HG03135 (cell line): ENCODE measurements at regions not wholly inside any gene's neighbourhood (a gene's known extent, or its start where the extent isn't known, plus 50 kb on each side); places are given as distances from the start of the nearest gene placed in this dataset.

Experiments used
- ATAC-seq: cut with Tn5 transposase; IDR thresholded peaks from one replicate; pipeline ENCODE4 v1.9.1; 2021; ENCODE audit warnings: mild to moderate bottlenecking, moderate library complexity; ENCODE audit not compliant: unreplicated experiment

DNA sequence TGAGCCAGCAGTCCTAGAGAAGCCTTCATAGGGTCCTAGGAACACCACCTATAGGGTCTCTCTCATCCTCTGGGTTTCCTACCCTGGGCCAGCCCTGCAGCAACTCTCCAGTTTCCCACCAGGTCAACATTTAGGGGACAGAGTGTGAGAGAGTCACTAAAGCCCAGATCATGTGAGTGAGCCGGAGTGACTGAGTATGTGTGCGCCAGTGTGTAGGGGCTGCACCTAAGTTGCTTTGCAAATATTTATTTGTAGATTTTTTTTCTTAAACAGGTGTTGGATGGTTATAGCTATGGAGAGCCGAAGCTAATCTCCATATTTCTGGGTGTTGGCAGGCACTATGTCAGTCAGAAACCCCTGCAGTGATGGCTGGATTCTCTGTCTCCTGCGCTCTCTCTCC, 232.5 kb upstream of the NCAM1 start:
- ATAC-seq = no peak

DNA sequence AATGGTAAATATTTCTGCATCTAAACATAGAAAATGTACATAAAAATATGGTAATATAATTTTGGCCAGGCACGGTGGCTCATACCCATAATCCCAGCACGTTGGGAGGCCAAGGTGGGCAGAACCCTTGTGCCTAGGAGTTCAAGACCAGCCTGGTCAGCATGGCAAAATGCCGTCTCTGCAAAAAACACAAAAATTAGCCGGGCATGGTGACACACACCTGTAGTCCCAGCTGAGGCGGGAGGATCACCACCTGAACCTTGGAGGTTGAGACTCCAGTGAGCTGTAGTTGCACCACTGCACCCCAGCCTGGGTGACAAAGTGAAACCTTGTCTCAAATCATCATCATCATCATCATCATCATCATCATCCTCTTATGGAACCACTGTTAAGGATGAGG, 230.6 kb upstream of the NCAM1 start:
- ATAC-seq = no peak

DNA sequence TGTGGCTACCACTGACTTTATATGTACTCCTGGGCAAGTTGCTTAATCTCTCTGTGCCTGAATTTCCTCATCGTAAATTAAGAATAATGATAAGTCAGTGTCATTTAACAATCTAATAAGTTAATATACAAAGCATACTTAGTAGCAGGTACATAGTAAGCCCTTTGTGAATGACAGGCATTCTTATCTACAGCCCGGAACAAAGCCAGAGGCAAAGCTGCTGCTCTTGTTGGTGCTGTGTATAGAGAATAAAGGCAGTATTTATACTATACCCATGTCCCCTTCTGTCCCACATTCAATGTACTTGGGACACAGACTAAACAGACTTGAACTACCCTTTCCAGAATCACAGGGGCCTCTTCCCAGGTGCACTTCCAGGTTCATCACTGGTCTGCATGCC, 229.7 kb upstream of the NCAM1 start:
- ATAC-seq = no peak

DNA sequence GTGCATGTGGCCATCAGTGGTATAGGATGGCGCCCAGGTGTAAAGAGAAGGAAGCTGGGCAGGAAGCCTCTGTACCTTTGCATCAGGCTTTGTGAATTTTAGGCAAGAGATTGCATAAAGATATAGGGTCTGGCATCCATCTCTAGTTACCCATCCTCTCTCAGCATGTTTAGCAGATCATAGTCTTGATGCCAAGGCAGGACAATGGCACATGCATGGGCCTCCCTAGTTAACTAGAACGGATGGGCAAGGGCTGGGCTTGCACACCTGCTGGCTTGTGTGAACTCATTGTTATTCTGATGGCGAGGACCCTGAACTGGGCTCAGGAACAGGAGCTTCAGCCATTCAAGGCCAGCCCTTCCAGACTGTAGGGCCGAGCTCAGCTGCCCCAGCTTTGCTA, 229.2 kb upstream of the NCAM1 start:
- no peak for ATAC-seq

DNA sequence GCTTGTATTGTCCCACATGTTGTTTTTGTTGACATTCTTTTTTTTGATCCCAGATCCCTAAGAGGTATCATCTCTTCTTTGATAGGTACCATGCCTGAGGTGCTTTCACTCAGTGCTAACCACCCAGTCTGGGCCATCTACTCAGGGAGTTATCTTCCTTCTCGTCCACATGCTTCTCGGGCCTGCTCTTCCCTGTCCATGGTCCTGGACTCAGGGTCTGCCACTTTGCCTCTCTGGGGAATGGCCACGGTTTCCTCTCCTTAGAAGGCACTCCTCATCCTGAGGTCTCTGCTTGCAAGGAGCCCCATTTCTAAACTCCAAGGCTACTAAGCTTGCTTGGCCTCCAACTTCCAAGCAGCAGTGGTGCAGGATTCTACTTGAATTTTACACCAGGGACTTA, 227.0 kb upstream of the NCAM1 start:
- no peak for ATAC-seq

DNA sequence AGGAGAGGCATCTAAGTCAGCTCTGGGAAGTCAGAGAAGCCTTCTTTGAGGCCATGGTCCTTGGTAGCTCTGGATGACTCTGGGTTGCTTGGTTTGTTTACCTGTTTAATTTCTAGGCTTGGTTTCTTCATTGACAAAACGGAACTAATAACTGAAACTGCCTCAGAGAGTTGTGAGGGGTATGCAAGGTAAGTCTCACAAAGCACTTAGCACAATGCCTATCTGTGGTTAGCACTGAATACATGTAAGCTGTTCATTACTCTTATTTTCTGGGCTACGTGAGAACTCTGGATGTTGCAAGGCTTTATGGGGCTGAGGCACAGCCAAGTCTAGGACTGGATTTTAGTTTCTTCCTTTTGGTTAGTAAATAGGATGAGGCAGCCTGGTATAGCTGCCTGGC, 225.8 kb upstream of the NCAM1 start:
- no peak for ATAC-seq

DNA sequence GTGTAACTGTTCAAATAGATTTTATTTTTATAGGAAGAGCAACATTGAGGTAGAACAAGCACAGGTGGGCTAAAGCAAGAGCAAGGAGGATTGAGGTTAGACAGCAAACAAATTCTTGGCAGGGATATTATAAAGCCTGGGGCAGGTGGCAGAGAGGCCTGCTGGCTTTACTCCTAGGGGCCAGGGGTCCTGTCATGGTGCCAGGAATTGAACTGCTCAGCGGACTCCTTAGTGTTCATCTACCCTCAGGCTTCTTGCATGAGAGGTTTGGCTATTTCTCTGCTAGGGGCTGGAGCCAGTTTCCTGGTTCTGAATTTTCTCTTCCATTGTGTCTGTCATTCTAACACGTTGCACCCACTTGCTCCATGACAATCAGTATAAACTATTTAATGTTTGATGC, 217.2 kb upstream of the NCAM1 start:
- no peak for ATAC-seq

DNA sequence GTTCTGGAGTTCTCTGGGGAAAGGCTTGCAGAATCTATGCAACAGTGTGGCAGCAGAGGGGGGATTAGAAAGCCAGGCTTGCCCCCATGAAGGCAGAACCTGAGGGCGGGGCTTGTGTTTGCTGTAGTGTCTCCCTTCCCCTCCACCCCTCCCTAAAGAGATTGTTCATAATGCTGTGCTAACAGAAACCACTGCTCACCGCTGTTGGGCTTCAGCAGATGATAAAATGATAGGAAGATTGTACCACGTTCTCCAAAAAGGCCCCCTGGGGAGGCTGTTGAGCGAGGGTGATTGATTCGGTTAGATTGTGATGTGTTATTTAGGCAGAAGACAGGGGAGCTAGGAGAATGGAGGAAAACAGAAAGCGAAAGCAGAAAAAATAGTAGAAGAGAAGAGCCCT, 215.2 kb upstream of the NCAM1 start:
- no peak for ATAC-seq

DNA sequence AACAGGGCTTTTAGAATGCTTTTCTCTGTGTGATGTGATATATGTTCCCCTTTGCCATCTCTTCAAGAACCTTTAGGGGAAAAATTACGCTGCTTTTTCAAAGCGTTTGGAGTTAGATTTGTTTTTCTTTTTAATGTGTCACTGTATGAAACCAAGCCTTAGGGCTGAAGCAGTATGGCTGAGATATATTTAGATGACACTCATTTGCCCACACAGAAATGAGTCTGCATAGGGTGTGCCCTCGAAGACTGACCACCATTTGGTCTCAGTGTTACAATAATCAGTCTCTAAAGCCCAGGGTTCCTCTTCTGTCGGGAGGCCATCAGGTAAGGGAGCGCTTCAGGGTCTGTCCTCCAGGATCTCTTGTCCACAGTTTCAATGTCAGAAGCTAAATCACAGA, 213.0 kb upstream of the NCAM1 start:
- ATAC-seq = no peak

DNA sequence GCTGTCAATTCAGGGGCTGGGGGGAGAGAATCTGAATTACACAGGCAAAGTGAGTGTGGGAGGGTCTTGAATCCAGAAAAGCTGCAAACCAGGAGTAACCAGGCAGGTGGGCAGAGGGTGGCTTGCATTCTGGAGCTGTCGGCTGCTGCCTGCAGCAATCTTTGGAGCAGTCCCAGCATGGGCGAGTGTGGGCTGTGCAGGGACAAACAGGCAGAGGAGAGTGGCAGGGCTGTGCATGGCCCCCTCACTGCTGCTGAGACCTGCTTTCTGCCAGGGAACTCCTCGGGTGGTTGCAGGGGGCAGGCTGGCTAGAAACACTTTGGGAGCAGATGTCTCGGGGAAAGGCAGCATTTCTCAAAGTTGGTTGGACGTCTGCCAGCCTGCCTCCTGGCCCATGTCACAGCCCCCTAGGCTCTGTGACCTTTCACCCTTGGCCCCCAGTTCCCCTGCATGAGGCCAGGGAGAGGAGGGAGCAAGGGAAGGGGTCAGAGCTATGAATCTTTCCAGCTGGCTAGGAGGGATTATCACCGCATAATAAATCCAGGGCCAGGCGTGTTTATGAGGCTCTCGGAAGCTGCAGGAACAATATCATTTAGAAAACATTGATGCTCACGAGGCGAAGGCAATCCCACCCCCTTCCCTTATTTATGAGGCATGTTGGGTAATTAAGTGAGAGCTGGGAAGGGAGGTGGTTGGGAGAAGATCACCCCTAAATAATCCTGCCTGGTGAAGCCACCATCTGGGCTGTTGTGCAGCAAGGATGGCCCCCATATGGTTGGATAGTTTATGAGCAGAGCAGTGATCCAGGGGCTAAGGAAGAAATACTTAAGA, 212.3 kb upstream of the NCAM1 start:
- no peak for ATAC-seq

DNA sequence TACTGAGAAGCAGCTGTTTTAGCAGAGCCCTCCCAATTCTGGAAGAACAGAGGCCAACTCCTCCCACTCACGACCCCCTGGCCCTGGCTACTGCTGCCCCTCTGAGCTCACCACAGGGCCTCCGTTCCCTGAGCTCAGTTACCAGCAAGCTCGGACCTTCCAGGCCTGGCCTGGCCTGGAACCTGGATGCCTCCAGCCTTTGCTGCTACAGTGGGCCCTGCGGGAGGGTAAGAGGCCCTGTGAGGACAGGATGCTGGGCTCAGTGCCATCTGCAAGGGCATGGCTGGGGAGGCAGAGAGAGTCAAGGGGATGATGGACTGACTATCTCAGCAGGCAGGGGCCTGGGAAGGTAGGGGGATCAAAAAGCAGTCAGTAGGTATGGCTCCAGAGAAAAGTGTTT, 209.9 kb upstream of the NCAM1 start:
- ATAC-seq = no peak

DNA sequence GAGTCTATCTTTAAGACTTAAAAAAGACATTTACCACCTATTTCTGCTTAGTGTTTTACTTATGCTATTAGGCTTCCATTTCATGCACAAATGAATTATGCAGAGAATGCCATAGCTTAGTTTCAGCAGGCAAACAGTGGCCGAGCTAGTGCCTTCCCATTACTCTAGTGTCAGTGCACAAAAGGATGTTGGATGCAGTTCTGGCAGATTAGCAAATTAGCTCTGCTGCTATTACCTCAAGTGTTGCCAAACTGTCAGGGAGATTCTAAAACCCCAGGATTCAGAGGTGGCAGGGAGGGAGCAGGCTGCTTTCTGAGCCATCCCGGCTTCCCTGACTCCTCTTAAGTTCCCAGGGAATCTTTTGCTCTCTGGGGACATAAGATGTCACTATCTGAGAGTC, 209.4 kb upstream of the NCAM1 start:
- ATAC-seq = no peak

DNA sequence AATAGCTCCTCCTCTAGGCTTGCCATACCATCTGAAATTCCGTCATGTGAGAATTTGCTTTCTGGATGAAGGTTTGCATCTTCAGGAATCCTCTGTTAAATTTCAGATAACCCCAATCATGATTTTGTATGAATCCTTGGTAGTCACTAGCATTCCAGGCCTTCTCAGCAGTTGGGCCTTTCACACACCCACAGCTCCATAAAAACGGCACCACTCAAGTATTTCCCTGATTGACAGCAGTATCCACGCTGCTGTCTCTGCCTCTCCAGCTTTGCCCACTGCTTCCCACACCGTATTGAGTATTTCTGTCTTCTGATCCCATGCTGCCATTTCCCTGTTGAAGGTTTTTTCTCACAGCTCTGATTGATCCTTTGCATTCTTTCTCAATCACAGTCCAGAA, 208.7 kb upstream of the NCAM1 start:
- ATAC-seq = no peak

DNA sequence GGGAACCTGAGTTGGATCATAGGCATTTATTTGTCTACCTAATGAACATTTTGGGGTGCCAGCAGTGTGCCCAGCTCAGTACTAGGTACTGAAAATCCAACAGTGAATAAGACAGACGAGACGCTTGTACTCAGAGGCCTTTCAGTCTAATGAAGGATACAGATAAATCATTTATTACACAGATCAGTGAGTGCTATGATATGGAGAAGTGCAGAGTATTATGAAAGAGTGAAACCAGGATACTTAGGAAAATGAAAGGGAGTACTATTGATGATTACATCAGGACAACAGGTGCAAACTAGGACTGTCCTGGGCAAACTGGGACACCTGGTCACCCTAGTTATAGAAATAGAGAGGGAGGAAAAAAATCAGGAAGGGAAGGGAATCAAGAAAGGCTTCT, 207.5 kb upstream of the NCAM1 start:
- no peak for ATAC-seq

DNA sequence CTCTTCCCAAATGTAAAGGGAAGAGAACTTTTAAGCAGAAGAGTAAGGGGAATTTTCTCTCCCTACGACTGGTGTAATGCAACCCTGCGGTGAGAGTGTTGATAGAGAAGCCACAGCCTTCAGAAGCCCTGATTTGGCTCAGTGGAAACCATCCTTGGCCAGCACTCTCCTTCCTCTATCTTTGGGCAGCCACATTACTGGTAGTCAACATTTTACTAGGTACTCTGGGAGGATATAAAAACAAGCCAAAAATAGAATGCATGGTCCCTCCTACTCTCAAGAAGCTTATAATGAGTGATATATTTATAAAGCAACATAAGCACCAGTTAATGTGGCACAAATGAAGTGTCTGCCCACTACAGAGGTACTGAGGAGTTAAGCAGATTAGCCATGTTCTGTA, 201.8 kb upstream of the NCAM1 start:
- ATAC-seq = no peak

DNA sequence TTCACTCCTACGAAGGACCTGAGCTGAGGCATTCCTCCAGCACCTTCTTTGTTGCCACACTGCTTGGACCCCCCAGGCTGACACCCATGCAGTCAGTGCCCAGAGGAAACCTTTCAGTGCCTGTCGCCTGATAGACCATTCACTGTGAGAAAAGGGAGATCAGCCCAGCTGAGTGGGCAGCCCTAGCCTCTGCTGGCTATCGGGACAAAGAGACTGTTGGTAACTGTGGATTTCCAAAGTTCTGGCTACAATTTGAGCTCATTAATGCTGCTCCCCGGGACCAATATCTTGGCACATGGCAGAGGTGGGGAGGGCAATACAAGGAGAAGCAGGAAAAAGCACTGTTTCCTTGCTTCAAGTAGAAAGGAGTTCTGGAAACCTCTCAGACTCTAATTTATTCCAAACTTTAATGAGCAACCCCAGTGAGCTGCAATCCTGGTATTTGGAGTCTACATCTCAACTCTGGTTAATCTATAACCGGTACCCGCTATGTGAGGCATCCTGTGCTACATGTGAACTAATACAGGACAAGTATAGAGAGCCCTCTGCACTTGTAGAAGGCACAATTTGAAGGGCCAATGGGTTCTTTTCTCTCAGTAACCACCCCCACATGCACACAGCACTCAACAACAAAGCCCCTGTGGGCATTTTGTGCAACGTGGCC, 200.7 kb upstream of the NCAM1 start:
- no peak for ATAC-seq

DNA sequence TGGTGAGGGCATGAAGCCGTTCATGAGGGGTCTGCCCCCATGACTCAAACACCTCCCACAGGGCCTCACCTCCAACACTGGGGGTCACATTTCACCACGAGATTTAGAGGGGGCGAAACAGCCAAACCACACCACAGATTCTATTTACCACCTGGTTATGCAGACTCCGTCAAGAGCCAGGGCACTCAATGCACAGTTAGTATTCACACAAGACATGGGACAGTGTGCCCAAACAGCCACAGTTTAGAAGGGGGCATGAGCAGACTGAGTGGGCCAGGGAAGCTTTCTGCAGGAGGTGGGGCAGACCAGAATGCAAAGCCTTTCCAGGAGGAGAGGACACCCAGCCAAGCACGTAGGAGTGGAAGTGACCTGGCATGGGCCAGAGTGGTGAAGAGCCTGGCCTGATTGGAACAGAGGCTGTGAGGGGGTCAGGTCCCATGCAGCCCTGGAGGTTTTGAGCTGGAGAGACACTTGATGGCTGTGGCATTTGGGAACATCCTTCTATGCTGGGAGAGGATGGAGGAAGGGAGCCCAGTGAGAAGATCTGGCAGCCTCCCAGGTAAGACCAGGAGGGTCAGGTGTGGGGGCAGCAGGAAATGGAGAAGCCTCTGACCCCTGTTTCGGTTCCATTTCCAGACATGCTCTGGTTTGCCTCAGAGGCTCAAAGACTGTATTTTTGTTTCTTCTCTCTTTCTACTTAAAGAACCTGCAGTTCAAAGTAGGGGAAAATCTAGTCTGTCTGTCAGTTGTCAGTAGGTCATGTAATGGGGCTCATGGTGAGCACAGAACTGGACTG, 199.1 kb upstream of the NCAM1 start:
- ATAC-seq = no peak

DNA sequence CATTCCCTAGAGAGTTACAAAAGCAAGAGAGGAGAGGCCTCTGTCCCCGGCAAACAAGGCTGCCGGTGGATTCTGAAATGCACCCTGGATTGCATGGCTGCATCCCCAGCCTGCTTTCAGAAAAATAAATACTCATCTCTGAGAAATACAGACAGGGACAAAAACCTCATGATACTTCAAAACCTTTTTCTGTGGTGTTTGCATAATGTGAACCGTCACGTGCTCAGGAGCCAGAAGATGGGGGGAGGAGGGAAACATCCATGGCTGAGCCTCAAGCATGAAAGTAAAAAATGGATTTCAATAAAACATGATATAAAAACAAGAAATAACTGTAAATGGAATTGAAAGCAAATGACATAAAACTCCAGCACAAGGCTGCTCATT, 198.5 kb upstream of the NCAM1 start:
- no peak for ATAC-seq

DNA sequence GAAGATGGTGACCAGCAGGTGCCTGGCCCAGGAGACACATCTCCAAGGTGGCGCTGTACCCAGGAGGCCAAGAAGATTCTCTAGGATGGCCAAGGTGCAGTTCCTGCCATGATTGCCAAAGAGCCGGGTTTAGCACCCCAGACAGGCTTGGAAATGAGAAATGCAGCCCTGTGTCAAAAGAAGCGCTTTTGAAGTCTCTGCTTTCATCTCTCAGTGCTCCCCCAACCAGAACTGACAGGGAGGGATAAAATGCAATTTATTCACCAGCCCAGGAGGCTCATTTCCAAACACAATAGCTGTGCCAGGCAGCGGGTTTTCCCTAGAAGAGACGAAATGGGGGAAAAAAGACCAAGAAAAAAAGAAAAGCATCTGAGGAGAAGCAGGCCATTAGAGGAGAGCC, 195.9 kb upstream of the NCAM1 start:
- no peak for ATAC-seq

DNA sequence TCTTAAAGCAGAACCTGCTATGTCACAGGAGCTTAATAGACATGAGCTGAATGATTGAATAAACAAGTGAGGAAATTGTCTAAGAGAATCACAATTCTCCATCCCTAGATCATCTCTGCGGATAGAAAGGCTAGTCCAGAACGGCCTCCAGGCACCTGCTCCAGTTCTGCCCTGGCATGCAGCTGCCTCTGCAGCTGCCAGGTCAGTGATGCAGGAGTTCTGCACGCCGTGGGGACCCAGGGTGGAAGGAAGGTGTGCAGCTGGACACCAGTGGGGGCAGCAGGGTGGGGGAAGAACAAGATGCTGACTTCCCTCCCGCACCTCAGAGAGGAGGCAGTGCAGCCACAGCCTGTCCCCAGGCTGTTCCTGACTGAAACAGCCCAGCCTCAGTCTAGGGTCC, 192.1 kb upstream of the NCAM1 start:
- ATAC-seq = no peak

DNA sequence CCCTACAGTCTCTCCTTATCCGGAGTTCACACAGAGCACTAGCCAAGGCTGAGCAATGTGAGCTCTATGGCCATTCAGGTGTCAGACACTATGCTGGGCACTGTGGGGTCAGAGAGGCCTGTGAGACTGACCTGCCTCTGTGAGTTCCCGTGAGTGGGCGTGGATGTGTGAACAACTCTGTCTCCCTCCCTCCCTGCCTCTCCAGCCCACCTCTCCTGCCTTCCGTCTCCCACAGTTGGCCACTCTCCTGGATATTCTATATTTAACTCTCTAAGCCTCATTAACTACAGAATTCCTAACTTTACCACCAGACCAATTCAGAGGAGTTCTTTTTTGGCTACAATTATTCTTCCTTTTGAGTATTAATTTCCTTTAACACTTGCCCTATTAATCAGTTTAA, 191.6 kb upstream of the NCAM1 start:
- ATAC-seq = no peak

DNA sequence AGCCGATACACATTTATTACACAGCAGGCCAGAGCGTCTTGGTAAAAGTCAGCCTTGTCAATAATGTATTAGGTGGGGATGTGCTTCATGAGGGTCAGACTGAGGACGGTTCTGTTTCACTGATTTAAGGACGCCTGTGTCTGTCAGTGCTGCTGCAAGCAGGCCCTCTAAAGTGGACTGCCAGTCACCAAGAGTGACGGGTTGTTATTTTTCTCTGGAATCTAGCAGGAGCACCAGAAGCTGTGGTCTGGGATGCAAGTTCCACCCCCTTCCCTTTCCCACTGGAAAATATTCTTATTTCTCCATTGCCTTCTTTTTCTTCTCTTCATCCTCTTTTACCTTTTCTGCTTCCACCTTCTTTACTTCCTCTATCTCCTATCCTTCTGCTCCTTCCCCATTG, 191.2 kb upstream of the NCAM1 start:
- no peak for ATAC-seq
